ENCODE measurements at regions not wholly inside any gene's neighbourhood (a gene's known extent, or its start where the extent isn't known, plus 50 kb on each side); places are given as distances from the start of the nearest gene placed in this dataset.

- Histone ChIP-seq H3K27ac (ENCODE audit: low read length) (no peak overlapping the region), H3K4me2 (ENCODE audit: low read length) (no peak overlapping the region), H2AFZ (ENCODE audit: low read depth, low read length) (no peak overlapping the region), H3F3A (ENCODE audit: insufficient read depth, low read length, poor library complexity, severe bottlenecking) (no peaks in the 10 kb centered on the region), H3K9me2 (ENCODE audit: insufficient read depth, low read length) (no peaks in the 10 kb centered on the region), H4K20me1 (ENCODE audit: insufficient read depth) (no peaks in the 10 kb centered on the region), H3K79me2 (replicated peaks; ENCODE audit: insufficient read depth, low read length) (no peaks in the 10 kb centered on the region), H3K36me3 (ENCODE audit: insufficient read depth, low read length) (no peaks in the 10 kb centered on the region), H3K9me3 (ENCODE audit: low read length) (no peaks in the 10 kb centered on the region), H3K9ac (ENCODE audit: low read length) (no peak overlapping the region), H3K27me3 (ENCODE audit: insufficient read depth, low read depth, low read length) (no peaks in the 10 kb centered on the region), H3K4me3 (ENCODE audit: low read length) (no peak overlapping the region)
- no peak for TF ChIP-seq RAD21 (conservative IDR thresholded peaks at IDR 0.05)
- no peak for TF ChIP-seq TAF1 (IDR thresholded peaks at IDR 0.05; ENCODE audit: low read depth)
Measured at GRCh38 chr5:142384014-142384413, 59.2 kb upstream of the SPRY4 start.

GRCh38 chr5:142382186-142382585, 57.4 kb upstream of the SPRY4 start:
- TF ChIP-seq EP300 (conservative IDR thresholded peaks at IDR 0.05; ENCODE audit: poor library complexity, severe bottlenecking) (no peak), MXI1 (conservative IDR thresholded peaks at IDR 0.05; ENCODE audit: poor library complexity, severe bottlenecking) (no peak), RAD21 (conservative IDR thresholded peaks at IDR 0.05) (no peak), TAF1 (IDR thresholded peaks at IDR 0.05; ENCODE audit: low read depth) (no peak), POLR2AphosphoS5 (IDR thresholded peaks at IDR 0.05) (no peak), SMC3 (conservative IDR thresholded peaks at IDR 0.05; ENCODE audit: poor library complexity) (no peak), EZH2 (IDR thresholded peaks at IDR 0.05; ENCODE audit: borderline replicate concordance, insufficient read depth, low read length, poor library complexity, severe bottlenecking) (no peak)
- TF ChIP-seq, protein P1, sequence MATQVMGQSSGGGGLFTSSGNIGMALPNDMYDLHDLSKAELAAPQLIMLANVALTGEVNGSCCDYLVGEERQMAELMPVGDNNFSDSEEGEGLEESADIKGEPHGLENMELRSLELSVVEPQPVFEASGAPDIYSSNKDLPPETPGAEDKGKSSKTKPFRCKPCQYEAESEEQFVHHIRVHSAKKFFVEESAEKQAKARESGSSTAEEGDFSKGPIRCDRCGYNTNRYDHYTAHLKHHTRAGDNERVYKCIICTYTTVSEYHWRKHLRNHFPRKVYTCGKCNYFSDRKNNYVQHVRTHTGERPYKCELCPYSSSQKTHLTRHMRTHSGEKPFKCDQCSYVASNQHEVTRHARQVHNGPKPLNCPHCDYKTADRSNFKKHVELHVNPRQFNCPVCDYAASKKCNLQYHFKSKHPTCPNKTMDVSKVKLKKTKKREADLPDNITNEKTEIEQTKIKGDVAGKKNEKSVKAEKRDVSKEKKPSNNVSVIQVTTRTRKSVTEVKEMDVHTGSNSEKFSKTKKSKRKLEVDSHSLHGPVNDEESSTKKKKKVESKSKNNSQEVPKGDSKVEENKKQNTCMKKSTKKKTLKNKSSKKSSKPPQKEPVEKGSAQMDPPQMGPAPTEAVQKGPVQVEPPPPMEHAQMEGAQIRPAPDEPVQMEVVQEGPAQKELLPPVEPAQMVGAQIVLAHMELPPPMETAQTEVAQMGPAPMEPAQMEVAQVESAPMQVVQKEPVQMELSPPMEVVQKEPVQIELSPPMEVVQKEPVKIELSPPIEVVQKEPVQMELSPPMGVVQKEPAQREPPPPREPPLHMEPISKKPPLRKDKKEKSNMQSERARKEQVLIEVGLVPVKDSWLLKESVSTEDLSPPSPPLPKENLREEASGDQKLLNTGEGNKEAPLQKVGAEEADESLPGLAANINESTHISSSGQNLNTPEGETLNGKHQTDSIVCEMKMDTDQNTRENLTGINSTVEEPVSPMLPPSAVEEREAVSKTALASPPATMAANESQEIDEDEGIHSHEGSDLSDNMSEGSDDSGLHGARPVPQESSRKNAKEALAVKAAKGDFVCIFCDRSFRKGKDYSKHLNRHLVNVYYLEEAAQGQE (IDR thresholded peaks at IDR 0.05; ENCODE audit: borderline replicate concordance), result no peak
- TF ChIP-seq, protein P2, sequence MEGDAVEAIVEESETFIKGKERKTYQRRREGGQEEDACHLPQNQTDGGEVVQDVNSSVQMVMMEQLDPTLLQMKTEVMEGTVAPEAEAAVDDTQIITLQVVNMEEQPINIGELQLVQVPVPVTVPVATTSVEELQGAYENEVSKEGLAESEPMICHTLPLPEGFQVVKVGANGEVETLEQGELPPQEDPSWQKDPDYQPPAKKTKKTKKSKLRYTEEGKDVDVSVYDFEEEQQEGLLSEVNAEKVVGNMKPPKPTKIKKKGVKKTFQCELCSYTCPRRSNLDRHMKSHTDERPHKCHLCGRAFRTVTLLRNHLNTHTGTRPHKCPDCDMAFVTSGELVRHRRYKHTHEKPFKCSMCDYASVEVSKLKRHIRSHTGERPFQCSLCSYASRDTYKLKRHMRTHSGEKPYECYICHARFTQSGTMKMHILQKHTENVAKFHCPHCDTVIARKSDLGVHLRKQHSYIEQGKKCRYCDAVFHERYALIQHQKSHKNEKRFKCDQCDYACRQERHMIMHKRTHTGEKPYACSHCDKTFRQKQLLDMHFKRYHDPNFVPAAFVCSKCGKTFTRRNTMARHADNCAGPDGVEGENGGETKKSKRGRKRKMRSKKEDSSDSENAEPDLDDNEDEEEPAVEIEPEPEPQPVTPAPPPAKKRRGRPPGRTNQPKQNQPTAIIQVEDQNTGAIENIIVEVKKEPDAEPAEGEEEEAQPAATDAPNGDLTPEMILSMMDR (IDR thresholded peaks at IDR 0.05; ENCODE audit: poor library complexity, severe bottlenecking), result no peak
- Histone ChIP-seq H4K20me1 (ENCODE audit: insufficient read depth) (no peaks in the 10 kb centered on the region), H2AFZ (ENCODE audit: low read depth, low read length) (no peak overlapping the region), H3K79me2 (replicated peaks; ENCODE audit: insufficient read depth, low read length) (no peaks in the 10 kb centered on the region), H3K9me2 (ENCODE audit: insufficient read depth, low read length) (no peaks in the 10 kb centered on the region), H3K9me3 (ENCODE audit: low read length) (no peaks in the 10 kb centered on the region), H3K4me3 (ENCODE audit: low read length) (no peak overlapping the region), H3K27me3 (ENCODE audit: insufficient read depth, low read depth, low read length) (no peaks in the 10 kb centered on the region), H3K9ac (ENCODE audit: low read length) (no peak overlapping the region), H3K4me2 (ENCODE audit: low read length) (no peak overlapping the region), H3F3A (ENCODE audit: insufficient read depth, low read length, poor library complexity, severe bottlenecking) (no peaks in the 10 kb centered on the region), H3K36me3 (ENCODE audit: insufficient read depth, low read length) (no peaks in the 10 kb centered on the region), H3K27ac (ENCODE audit: low read length) (no peak overlapping the region)

All from neural cell (in vitro differentiated cells).